Thoracic aorta (tissue), 2 donors: ENCODE measurements at regions not wholly inside any gene's neighbourhood (a gene's known extent, or its start where the extent isn't known, plus 50 kb on each side); places are given as distances from the start of the nearest gene placed in this dataset.

ENCODE experiments used
- ATAC-seq: fragments of 150-250 bp; one replicate; pipeline ENCODE4 v1.8.0; 2017; ENCODE audit warnings: low read depth; ENCODE audit not compliant: insufficient number of reproducible peaks, low FRiP score
- DNase-seq: peaks from one replicate; pipeline ENCODE4 v3.0.0-alpha.2; 2020; ENCODE audit warnings: low spot score
- H3K27ac ChIP-seq, 2 donors: fragments of 200-600 bp; sonication (generic); 1 replicate in 1 of 2; 2 replicates in 1 of 2; pipeline ENCODE4 v1.5.1; 2016; ENCODE audit warnings: mild to moderate bottlenecking in 2 of 2, moderate library complexity in 2 of 2
- H3K27me3 ChIP-seq: fragments of 200-600 bp; sonication (generic); replicated peaks from 2 replicates; pipeline ENCODE4 v1.6.0; 2016; ENCODE audit warnings: mild to moderate bottlenecking; ENCODE audit not compliant: insufficient read depth
- H3K36me3 ChIP-seq: fragments of 200-600 bp; sonication (generic); one replicate; pipeline ENCODE4 v1.5.1; 2016
- H3K4me1 ChIP-seq, 2 donors: fragments of 200-600 bp; sonication (generic); 1 replicate in 1 of 2; 2 replicates in 1 of 2; pipeline versions ENCODE4 v1.5.1 to v1.6.0; 2016; ENCODE audit warnings: low read depth in 2 of 2, mild to moderate bottlenecking in 1 of 2; ENCODE audit not compliant: control insufficient read depth in 1 of 2
- H3K4me3 ChIP-seq: fragments of 200-600 bp; sonication (generic); 2 replicates; pipeline ENCODE4 v1.5.1; 2016; ENCODE audit warnings: mild to moderate bottlenecking
- H3K9me3 ChIP-seq: fragments of 200-600 bp; sonication (generic); 2 replicates; pipeline ENCODE4 v1.5.1; 2016
- CTCF ChIP-seq: fragments of 200-600 bp; sonication (generic); IDR thresholded peaks from one replicate; pipeline ENCODE4 v1.5.1; 2019; ENCODE audit warnings: antibody characterized with exemption

GRCh38 chr16:58836427-58836826 lies 102.3 kb upstream of the GOT2 start:
- Histone ChIP-seq H3K36me3 (no peaks in the 10 kb centered on the region), H3K27me3 (no peaks in the 10 kb centered on the region), H3K9me3 (no peaks in the 10 kb centered on the region), H3K4me3 (no peak overlapping the region), H3K27ac (no peak overlapping the region), H3K4me1 (no peaks in the 10 kb centered on the region)
- no peak for DNase-seq
- no peak for ATAC-seq
- no peak for TF ChIP-seq CTCF

- no peaks in the 10 kb centered on the region for H3K9me3 ChIP-seq
- no peak for TF ChIP-seq CTCF
- ATAC-seq = no peak
- no peak for DNase-seq
- H3K4me1 ChIP-seq = no peaks in the 10 kb centered on the region
- H3K27me3 ChIP-seq = no peaks in the 10 kb centered on the region
- no peaks in the 10 kb centered on the region for H3K36me3 ChIP-seq
- H3K27ac ChIP-seq = no peak overlapping the region
- H3K4me3 ChIP-seq = no peak overlapping the region
Observed at GRCh38 chr16:58832386-58832895, 98.3 kb upstream of the GOT2 start.

- Histone ChIP-seq H3K9me3 (no peaks in the 10 kb centered on the region), H3K4me3 (no peak overlapping the region), H3K27me3 (no peaks in the 10 kb centered on the region), H3K4me1 (no peaks in the 10 kb centered on the region), H3K36me3 (no peaks in the 10 kb centered on the region), H3K27ac (no peak overlapping the region)
- ATAC-seq (no peak), DNase-seq (no peak)
- no peak for TF ChIP-seq CTCF
Observed at GRCh38 chr16:58831386-58831785, 97.3 kb upstream of the GOT2 start.

- no peaks in the 10 kb centered on the region for H3K36me3 ChIP-seq
- no peaks in the 10 kb centered on the region for H3K27me3 ChIP-seq
- ATAC-seq (no peak), DNase-seq (no peak)
- no peak overlapping the region for H3K27ac ChIP-seq
- no peaks in the 10 kb centered on the region for H3K4me1 ChIP-seq
- H3K9me3 ChIP-seq = no peaks in the 10 kb centered on the region
- TF ChIP-seq CTCF = no peak
- H3K4me3 ChIP-seq = no peak overlapping the region
Observed at GRCh38 chr16:58828901-58829545, 94.9 kb upstream of the GOT2 start.

- Histone ChIP-seq H3K36me3 (no peaks in the 10 kb centered on the region), H3K27me3 (no peaks in the 10 kb centered on the region), H3K9me3 (no peaks in the 10 kb centered on the region), H3K4me3 (no peak overlapping the region), H3K4me1 (no peaks in the 10 kb centered on the region), H3K27ac (no peak overlapping the region)
- no peak for TF ChIP-seq CTCF
- DNase-seq (no peak), ATAC-seq (no peak)
Observed at GRCh38 chr16:58824201-58824600, 90.1 kb upstream of the GOT2 start.
